Stimulated activated CD8-positive, alpha-beta memory T cell treated with anti-CD3 and anti-CD28 coated beads, Interleukin-7, amount 100 ng/mL, for 1 hour (primary cell): ENCODE measurements at regions not wholly inside any gene's neighbourhood (a gene's known extent, or its start where the extent isn't known, plus 50 kb on each side); places are given as distances from the start of the nearest gene placed in this dataset.

Experiments
- DNase-seq, 2 donors: peaks; one replicate each; pipeline ENCODE4 v3.0.0-alpha.2; 2020; ENCODE audit warnings: low read depth in 2 of 2

GRCh38 chr3:127458696-127459604 is 131.6 kb downstream of the TPRA1 start:
- DNase-seq, result no peak

GRCh38 chr3:127457546-127458145 is 132.9 kb downstream of the TPRA1 start:
- no peak for DNase-seq

GRCh38 chr3:127457094-127457475 is 133.4 kb downstream of the TPRA1 start:
- no peak for DNase-seq

DNA sequence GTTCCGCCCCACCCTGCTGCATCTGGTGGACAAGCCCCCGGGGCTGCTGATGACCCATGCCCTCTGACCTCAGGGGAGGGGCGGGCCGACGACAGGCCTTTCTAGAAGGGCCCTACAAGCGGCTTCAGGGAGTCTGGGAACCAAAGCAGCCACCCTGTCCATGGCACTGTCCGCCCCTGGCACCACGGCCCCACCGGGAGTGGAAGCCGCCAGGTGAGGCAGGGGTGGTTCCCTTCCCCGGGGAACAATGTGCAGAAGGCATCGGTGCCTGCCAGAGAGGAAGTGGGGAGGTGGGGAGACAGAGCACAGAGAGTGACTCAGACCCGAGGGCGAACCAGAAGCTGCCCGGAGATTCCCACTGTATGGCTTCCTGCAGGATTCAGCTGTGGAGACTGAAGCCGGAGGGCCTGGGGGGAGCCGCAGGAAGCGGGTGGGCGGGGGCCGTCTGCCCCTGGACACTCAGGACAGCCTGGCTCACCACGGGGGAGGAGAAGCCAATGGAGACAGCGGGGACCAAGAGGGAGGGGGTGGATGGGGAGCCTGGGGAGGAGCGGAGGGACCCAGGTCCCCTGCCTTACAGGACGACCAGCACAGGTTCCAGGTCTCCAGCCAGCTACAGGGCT is 134.0 kb downstream of the TPRA1 start:
- no peak for DNase-seq

DNA sequence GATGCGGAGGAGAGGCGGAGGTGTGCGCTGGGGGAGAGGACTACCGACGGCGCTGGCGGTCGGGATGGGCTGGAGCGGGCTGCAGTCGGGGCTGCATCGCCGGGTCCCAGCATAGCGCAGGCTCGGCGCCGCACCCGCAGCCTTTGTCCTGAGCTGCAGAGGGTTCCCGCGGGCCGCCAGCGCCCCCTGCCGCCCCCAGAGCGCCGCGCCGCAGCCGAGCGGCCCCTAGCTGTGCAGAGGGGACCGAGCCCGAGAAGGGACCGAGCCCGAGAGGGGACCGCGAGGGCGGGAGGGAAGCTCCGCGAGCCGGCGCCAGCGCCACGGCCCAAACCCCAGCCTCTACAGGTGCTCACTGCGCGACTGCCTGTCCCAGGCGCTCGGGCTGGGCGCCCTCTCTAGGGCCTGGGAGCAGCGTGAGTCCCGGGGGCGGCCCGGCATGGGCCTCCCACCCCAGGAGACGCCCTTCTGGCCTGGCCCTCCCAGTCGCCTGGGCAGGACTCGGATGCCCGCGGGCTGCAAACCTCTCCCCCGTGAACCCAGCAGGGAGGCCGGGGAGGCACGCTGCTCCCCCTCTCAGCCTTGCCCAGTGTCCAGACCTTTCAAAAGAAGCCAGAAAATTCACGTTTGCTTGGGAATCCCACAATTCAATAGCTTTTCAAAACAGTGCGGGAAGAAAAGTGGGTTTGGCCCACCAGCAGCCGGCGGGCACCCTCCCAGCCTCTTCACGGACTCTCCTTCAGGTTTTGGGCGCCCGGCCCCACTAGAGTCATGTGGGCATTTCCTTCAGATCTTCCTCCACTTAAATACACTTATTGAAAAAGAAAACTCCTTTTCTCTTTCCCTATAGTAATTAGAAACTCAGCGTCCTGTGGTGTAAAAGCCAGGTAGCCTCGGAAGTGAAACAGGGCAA is 134.7 kb downstream of the TPRA1 start:
- DNase-seq, result peak in 1 of 2 donors; percentile 7

DNA sequence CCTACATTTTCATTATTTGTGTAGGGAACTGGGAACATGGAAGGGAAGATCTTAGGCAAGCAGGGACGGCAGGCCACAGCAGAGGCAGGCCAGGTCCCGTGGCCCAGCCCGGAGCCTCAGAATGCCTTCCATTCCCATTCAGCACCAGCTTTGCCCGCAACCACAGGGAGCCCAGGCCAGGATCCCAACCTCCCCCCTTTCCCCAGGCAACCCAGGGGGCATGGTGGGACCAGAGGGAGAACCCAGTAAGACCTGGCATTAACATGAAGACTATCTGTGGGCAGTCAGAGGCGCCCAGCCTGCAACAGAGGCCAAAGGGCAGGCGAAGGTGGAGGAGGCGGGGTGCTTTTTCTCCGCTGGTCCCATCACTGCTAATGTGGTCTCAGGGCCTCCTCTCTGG is 135.6 kb downstream of the TPRA1 start:
- no peak for DNase-seq

DNA sequence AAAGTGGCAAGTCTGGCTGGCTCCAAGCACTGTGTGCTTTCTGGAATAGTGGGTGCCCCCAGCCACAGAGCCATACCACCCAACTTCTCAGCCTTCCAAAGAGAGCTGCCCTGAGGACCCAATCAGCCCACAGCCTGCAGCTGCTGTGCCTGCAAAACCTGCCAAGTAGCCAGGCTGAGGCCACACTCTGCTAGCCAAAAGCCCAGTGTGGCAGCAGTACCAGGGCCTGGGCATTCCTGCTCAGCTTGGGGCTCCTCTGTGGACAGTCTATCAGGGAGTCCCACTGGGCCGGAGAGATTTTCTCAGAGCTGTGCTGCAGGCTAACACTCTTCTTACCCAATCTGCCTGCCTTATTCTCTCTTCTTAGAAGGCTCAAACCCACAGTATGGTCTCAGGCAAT is 136.5 kb downstream of the TPRA1 start:
- DNase-seq, result no peak

DNA sequence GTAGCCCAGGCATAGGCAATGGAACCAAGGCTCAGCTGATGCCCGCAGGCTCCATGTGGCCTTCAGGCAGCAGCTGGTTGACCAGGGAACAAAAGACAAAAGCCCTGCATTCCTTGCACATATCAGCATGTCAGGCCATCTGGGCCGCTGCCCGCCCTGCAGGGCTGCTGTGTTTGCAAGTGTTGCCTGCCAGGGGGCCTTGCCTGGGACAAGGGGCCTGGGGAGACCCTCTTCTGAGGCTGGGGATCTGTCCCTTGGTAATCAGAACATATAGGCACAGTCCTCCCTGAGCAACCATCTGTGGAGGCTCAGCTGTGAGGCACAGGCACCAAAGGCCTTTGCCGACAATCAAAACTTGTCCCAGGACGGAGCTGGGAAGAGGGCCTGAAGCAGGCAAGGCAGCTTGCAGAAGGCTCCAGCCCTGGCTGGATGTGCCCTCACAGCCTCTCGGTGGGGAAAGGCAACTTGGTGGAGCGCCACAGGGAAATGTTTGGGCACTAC is 138.2 kb downstream of the TPRA1 start:
- no peak for DNase-seq

DNA sequence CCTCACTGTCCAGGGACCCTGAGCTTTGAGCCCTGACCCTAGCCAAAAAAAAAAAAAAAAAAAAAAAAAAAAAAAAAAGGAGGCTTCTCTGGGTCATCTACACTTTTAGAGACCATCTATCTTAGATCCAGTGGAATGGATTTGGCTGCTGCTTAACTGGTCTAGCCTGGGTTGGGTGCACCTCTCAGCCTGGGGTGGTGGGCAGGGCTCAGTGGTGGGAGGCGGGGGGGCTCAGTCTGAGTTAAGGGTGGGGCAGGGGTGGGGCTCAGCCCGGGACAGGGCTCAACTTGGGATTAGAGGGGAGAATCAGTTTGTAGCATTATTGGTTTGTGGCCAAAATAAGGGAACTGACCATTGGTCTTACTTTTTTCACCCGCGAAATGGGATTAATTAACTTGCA is 139.2 kb downstream of the TPRA1 start:
- DNase-seq, result no peak

DNA sequence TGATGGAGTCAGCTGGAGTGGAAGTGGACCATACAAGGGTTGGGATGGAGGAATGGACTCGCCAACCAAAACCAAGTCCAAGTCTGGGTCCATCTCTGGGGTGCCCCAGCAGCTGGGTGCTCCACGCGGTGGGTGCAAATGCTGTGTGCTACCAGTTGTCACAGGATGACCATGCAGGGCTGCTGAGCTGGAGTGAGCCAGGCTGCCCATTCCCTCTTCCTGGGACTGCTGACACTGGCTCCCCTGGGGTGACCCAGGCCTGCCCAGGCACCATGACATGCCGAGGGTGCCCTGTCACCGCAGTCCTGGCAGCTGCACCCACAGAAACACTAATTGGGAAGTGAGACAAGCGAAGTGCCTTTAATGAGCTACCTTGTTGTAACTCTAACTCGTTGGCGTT is 140.2 kb downstream of the TPRA1 start:
- DNase-seq, result no peak

- no peak for DNase-seq
These were observed 140.9 kb downstream of the TPRA1 start for GRCh38 chr3:127449486-127450212.

DNA sequence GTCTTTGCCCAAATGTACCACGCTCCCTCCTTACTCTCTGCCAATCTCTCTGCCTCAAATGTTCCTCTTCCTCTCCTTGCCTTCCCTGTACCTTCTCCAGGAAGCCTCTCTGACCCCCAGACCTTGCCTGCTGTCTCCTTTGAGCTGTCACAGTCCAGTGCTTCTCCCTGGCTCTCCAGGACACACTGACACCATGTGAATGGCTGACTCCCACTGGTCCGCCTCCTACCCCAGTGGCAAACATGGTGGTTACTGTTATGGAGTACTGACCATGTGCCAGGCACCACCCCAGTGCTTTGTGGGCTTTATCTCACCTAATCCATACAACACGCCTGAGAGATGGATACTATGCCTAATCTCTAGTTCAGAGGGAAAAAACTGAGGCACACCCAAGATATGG is 141.9 kb downstream of the TPRA1 start:
- no peak for DNase-seq

- DNase-seq, result no peak
These were observed 142.4 kb downstream of the TPRA1 start for GRCh38 chr3:127448161-127448561.

- DNase-seq, result no peak
These were observed 143.8 kb downstream of the TPRA1 start for GRCh38 chr3:127446756-127447155.

- DNase-seq, result no peak
These were observed 144.8 kb downstream of the TPRA1 start for GRCh38 chr3:127445581-127446343.

DNA sequence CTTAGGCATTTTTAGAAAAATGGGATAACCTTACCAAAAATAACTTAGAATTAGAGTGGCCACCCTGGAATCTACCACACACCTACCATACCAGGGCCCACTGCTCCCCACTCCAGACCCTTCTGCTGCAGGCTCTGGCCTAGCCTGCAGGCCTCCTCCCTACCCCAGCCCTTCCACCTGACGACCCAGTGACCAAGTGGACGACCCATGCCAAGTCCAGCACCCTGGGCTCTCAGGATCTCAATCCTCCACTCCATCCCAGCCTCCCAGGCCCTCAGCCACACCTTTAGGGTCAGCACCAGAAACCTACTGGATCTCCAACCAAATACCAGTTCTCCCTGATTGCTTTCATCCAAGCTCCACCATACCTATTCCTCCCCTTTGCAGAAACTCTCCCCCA is 145.8 kb downstream of the TPRA1 start:
- DNase-seq, result no peak

DNA sequence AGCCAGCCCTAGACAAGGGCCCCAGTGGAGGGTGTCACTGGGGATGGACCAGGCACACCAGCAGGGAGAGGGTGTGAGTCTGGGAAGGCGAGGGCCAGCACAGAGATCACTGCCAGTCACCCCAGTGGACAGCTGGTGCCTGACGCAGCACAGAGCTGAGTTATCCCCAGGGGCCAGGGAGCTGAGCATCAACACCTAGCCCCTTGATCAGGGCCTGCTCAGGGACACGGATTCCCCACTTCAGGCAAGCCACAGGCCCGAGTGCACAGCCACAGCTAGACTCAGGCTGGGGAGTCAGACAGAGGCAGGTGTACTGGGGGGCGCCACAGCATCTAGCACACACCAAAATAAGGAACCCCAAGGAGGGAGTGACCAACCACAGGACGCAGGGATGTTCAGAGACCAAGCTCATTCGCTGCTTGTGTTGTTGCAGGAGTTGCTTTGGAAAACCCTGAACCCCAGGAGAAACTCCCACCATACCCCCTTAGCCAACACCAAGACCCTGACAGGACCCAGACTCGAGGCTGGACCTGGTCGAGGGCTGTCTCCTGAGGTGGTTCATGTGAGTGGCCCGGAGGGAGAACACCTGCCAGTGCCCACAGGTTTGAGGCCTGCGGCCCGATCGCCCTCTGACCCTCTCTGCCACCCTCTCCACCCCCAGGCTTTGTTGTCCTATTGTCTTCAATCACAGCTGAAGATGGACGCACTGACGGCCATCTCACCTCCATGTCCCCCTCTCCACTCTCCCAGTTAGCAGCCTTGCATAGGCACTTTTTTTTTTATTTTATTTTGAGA is 146.8 kb downstream of the TPRA1 start:
- DNase-seq, result no peak

- DNase-seq, result no peak
These were observed 148.0 kb downstream of the TPRA1 start for GRCh38 chr3:127442506-127442905.

- DNase-seq, result no peak
These were observed 148.8 kb downstream of the TPRA1 start for GRCh38 chr3:127441764-127442163.
